Loucy (cell line): ENCODE measurements at regions not wholly inside any gene's neighbourhood (a gene's known extent, or its start where the extent isn't known, plus 50 kb on each side); places are given as distances from the start of the nearest gene placed in this dataset.
A peak's percentile ranks its signal among the peaks of the same experiment; 100 is the strongest.

ENCODE experiments used
- H2AFZ ChIP-seq: fragments of 200-600 bp; sonication (generic); 2 replicates; pipeline ENCODE4 v1.6.0; 2016; ENCODE audit warnings: antibody characterized with exemption, mild to moderate bottlenecking, low read length, moderate library complexity
- H3F3A ChIP-seq: fragments of 200-600 bp; 2 replicates; pipeline ENCODE4 v1.6.0; 2016; ENCODE audit warnings: antibody characterized with exemption, low read depth, mild to moderate bottlenecking
- H3K27me3 ChIP-seq: fragments of 200-600 bp; sonication (generic); 2 replicates; pipeline ENCODE4 v1.6.1; 2014; ENCODE audit warnings: low read length, mild to moderate bottlenecking; ENCODE audit not compliant: insufficient read depth, poor library complexity, severe bottlenecking
- H3K36me3 ChIP-seq: fragments of 200-600 bp; sonication (generic); 2 replicates; pipeline ENCODE4 v1.6.1; 2016; ENCODE audit warnings: low read length; ENCODE audit not compliant: insufficient read depth
- H3K4me1 ChIP-seq: fragments of 200-600 bp; sonication (generic); 2 replicates; pipeline ENCODE4 v1.5.1; 2014; ENCODE audit warnings: low read length, mild to moderate bottlenecking; ENCODE audit not compliant: insufficient read depth, poor library complexity, severe bottlenecking
- H3K4me2 ChIP-seq: fragments of 200-600 bp; sonication (generic); 2 replicates; pipeline ENCODE4 v1.6.0; 2014; ENCODE audit warnings: antibody characterized with exemption, low read length, low read depth, mild to moderate bottlenecking; ENCODE audit not compliant: poor library complexity, severe bottlenecking
- H3K4me3 ChIP-seq: fragments of 200-600 bp; sonication (generic); 2 replicates; pipeline ENCODE4 v1.5.1; 2014; ENCODE audit warnings: low read length, mild to moderate bottlenecking, mixed read lengths; ENCODE audit not compliant: poor library complexity, severe bottlenecking
- H3K79me2 ChIP-seq: fragments of 200-600 bp; sonication (generic); 2 replicates; pipeline ENCODE4 v1.6.1; 2014; ENCODE audit warnings: low read length; ENCODE audit not compliant: insufficient read depth
- H3K9ac ChIP-seq: fragments of 200-600 bp; sonication (generic); 2 replicates; pipeline ENCODE4 v1.6.0; 2014; ENCODE audit warnings: mild to moderate bottlenecking, low read depth, low read length, moderate library complexity; ENCODE audit not compliant: poor library complexity, severe bottlenecking
- H3K9me2 ChIP-seq: fragments of 200-600 bp; sonication (generic); replicated peaks from 2 replicates; pipeline ENCODE4 v1.6.1; 2016; ENCODE audit warnings: low read depth, low read length, mixed read lengths
- H3K9me3 ChIP-seq: fragments of 200-600 bp; sonication (generic); 2 replicates; pipeline ENCODE4 v1.6.1; 2014; ENCODE audit warnings: mild to moderate bottlenecking, antibody characterized with exemption, low read length, low read depth; ENCODE audit not compliant: insufficient read depth
- H4K20me1 ChIP-seq: fragments of 200-600 bp; sonication (generic); 2 replicates; pipeline ENCODE4 v1.6.0; 2014; ENCODE audit warnings: antibody characterized with exemption, low read length, mild to moderate bottlenecking; ENCODE audit not compliant: insufficient read depth, poor library complexity, severe bottlenecking
- CTCF ChIP-seq: fragments of 200-600 bp; sonication (generic); conservative IDR thresholded peaks from 2 replicates; pipeline ENCODE4 v1.5.1; 2014; ENCODE audit warnings: mild to moderate bottlenecking, antibody characterized with exemption, low read length
- EZH2phosphoT487 ChIP-seq: fragments of 200-600 bp; IDR thresholded peaks from 2 replicates; pipeline ENCODE4 v1.6.1; 2018; ENCODE audit warnings: antibody characterized with exemption, mild to moderate bottlenecking, moderate library complexity, borderline replicate concordance

GRCh38 chr14:98189062-98189461 lies 1082.9 kb downstream of the BCL11B start:
- Histone ChIP-seq H3F3A (no peaks in the 10 kb centered on the region; the same call in 1 of the 2 replicates), H2AFZ (peak overlapping the region; percentile 21), H3K4me2 (peak overlapping the region; percentile 20), H3K9me2 (no peaks in the 10 kb centered on the region), H3K4me1 (peaks cover 63% of the 10 kb centered on the region), H4K20me1 (no peaks in the 10 kb centered on the region), H3K27me3 (no peaks in the 10 kb centered on the region), H3K79me2 (no peaks in the 10 kb centered on the region), H3K36me3 (no peaks in the 10 kb centered on the region), H3K9ac (no peak overlapping the region), H3K9me3 (no peaks in the 10 kb centered on the region), H3K4me3 (no peak overlapping the region)
- no peak for TF ChIP-seq EZH2phosphoT487

- peak overlapping the region; percentile 20 for H3K4me2 ChIP-seq
- H3K36me3 ChIP-seq: no peaks in the 10 kb centered on the region
- no peaks in the 10 kb centered on the region for H3K9me2 ChIP-seq
- no peaks in the 10 kb centered on the region for H3K79me2 ChIP-seq
- H3K4me1 ChIP-seq: peaks cover 59% of the 10 kb centered on the region
- H2AFZ ChIP-seq: peak overlapping the region; percentile 14
- no peaks in the 10 kb centered on the region for H3K27me3 ChIP-seq
- H3K9ac ChIP-seq: no peak overlapping the region
- no peak overlapping the region for H3K4me3 ChIP-seq
- H3F3A ChIP-seq: no peaks in the 10 kb centered on the region; the same call in 1 of the 2 replicates
- H3K9me3 ChIP-seq: no peaks in the 10 kb centered on the region
- TF ChIP-seq EZH2phosphoT487 (no peak), CTCF (no peak)
- no peaks in the 10 kb centered on the region for H4K20me1 ChIP-seq
Measured at GRCh38 chr14:98189511-98189910, 1082.5 kb downstream of the BCL11B start.

DNA sequence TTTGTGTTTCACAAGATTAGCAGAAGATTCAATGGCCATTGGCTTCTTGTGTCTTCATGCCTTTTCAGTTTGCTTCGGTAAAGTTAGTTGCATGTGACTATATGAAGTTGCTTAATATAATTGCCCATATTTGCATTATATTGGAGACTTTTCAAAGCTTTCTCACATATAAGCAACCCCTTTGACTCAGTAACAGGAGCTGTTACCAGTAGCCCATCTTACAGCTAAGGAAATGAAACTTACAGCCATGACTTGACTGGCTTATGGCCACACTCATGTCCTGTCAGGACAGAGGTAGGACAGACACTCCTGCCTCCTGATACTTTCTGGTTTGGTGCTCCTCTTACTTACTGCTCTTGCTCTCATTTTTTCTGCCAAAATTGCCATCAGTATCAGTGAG lies 1082.1 kb downstream of the BCL11B start:
- Histone ChIP-seq H4K20me1 (no peaks in the 10 kb centered on the region), H3K4me1 (peaks cover 55% of the 10 kb centered on the region), H3K27me3 (no peaks in the 10 kb centered on the region), H2AFZ (peak overlapping the region; percentile 14; the same call in 1 of the 2 replicates), H3K4me2 (no peak overlapping the region), H3K9ac (no peak overlapping the region), H3K9me2 (no peaks in the 10 kb centered on the region), H3K36me3 (no peaks in the 10 kb centered on the region), H3K9me3 (no peaks in the 10 kb centered on the region), H3K79me2 (no peaks in the 10 kb centered on the region), H3F3A (no peaks in the 10 kb centered on the region), H3K4me3 (no peak overlapping the region)
- no peak for TF ChIP-seq EZH2phosphoT487
- TF ChIP-seq CTCF: no peak

GRCh38 chr14:98192946-98193345 lies 1079.1 kb downstream of the BCL11B start:
- H3K9ac ChIP-seq: no peak overlapping the region
- H3K9me2 ChIP-seq: no peaks in the 10 kb centered on the region
- H3K27me3 ChIP-seq: no peaks in the 10 kb centered on the region
- no peaks in the 10 kb centered on the region for H3K9me3 ChIP-seq
- H3K36me3 ChIP-seq: no peaks in the 10 kb centered on the region
- H3K4me1 ChIP-seq: peaks cover 51% of the 10 kb centered on the region
- H3K4me3 ChIP-seq: no peak overlapping the region
- H3K79me2 ChIP-seq: no peaks in the 10 kb centered on the region
- H4K20me1 ChIP-seq: no peaks in the 10 kb centered on the region
- TF ChIP-seq EZH2phosphoT487 (no peak), CTCF (no peak)
- H2AFZ ChIP-seq: no peak overlapping the region
- H3F3A ChIP-seq: no peaks in the 10 kb centered on the region
- H3K4me2 ChIP-seq: no peak overlapping the region
